Hematopoietic multipotent progenitor cell treated with erythropoietin and hydrocortisone succinate and interleukin-3 and kit ligand, for 4 days (in vitro differentiated cells): ENCODE measurements at regions not wholly inside any gene's neighbourhood (a gene's known extent, or its start where the extent isn't known, plus 50 kb on each side); places are given as distances from the start of the nearest gene placed in this dataset.

ENCODE experiments used
- DNase-seq: peaks from one replicate; pipeline ENCODE4 v3.0.0-alpha.2; 2015

- DNase-seq: no peak
These were observed 875.8 kb downstream of the USP25 start for GRCh38 chr21:16605597-16605996.

GRCh38 chr21:16606271-16606670 is 876.5 kb downstream of the USP25 start:
- no peak for DNase-seq

GRCh38 chr21:16608209-16608830 is 878.5 kb downstream of the USP25 start:
- DNase-seq: no peak

- no peak for DNase-seq
These were observed 889.5 kb downstream of the USP25 start for GRCh38 chr21:16619281-16619680.

- DNase-seq: peak; percentile 67
These were observed 891.1 kb downstream of the USP25 start for GRCh38 chr21:16620786-16621320.

GRCh38 chr21:16624479-16625118 is 888.2 kb upstream of the CXADR start:
- DNase-seq: no peak

GRCh38 chr21:16625491-16625890 is 887.4 kb upstream of the CXADR start:
- DNase-seq: no peak

- DNase-seq: peak; percentile 66
These were observed 878.9 kb upstream of the CXADR start for GRCh38 chr21:16633831-16634459.

GRCh38 chr21:16634515-16634914 is 878.3 kb upstream of the CXADR start:
- no peak for DNase-seq

GRCh38 chr21:16640297-16641027 is 872.4 kb upstream of the CXADR start:
- DNase-seq: no peak

- DNase-seq: no peak
These were observed 870.5 kb upstream of the CXADR start for GRCh38 chr21:16642353-16642752.

- no peak for DNase-seq
These were observed 868.2 kb upstream of the CXADR start for GRCh38 chr21:16644685-16645084.

GRCh38 chr21:16650714-16651366 is 862.0 kb upstream of the CXADR start:
- no peak for DNase-seq

GRCh38 chr21:16651956-16652355 is 860.9 kb upstream of the CXADR start:
- DNase-seq: no peak

- DNase-seq: no peak
These were observed 849.4 kb upstream of the CXADR start for GRCh38 chr21:16663436-16663835.

- DNase-seq: no peak
These were observed 845.4 kb upstream of the CXADR start for GRCh38 chr21:16667395-16667794.

GRCh38 chr21:16674949-16675348 is 837.9 kb upstream of the CXADR start:
- DNase-seq: no peak

- DNase-seq: no peak
These were observed 836.5 kb upstream of the CXADR start for GRCh38 chr21:16676391-16676790.

GRCh38 chr21:16678429-16679160 is 834.2 kb upstream of the CXADR start:
- DNase-seq: no peak

GRCh38 chr21:16695074-16695473 is 817.8 kb upstream of the CXADR start:
- no peak for DNase-seq

- no peak for DNase-seq
These were observed 805.6 kb upstream of the CXADR start for GRCh38 chr21:16707274-16707673.
